ENCODE measurements at regions not wholly inside any gene's neighbourhood (a gene's known extent, or its start where the extent isn't known, plus 50 kb on each side); places are given as distances from the start of the nearest gene placed in this dataset.

DNA sequence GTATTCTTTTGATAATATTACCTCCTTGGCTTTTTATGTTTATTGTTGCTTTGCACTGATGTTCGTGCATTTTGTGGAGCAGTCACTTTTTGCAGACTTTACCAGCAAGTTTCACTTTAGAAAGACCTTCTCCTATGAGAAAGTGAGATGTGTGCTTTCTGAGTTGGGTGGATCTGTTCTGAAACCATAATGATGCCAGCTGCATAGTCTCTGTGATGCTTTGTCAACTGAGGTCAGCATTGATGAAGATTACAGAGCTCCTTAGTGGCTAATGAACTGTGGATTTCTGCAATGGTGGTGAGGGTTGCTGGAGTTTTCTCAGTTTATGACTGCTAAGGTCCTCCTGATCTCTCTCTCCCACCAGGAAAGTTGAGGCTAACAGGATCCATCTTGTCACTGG is 309.9 kb upstream of the SLITRK6 start:
- TF ChIP-seq, protein P1, sequence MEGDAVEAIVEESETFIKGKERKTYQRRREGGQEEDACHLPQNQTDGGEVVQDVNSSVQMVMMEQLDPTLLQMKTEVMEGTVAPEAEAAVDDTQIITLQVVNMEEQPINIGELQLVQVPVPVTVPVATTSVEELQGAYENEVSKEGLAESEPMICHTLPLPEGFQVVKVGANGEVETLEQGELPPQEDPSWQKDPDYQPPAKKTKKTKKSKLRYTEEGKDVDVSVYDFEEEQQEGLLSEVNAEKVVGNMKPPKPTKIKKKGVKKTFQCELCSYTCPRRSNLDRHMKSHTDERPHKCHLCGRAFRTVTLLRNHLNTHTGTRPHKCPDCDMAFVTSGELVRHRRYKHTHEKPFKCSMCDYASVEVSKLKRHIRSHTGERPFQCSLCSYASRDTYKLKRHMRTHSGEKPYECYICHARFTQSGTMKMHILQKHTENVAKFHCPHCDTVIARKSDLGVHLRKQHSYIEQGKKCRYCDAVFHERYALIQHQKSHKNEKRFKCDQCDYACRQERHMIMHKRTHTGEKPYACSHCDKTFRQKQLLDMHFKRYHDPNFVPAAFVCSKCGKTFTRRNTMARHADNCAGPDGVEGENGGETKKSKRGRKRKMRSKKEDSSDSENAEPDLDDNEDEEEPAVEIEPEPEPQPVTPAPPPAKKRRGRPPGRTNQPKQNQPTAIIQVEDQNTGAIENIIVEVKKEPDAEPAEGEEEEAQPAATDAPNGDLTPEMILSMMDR (IDR thresholded peaks at IDR 0.05): no peak
- no peak for TF ChIP-seq TCF7L2 (IDR thresholded peaks at IDR 0.05; ENCODE audit: low read depth, low read length)
